ENCODE measurements at regions not wholly inside any gene's neighbourhood (a gene's known extent, or its start where the extent isn't known, plus 50 kb on each side); places are given as distances from the start of the nearest gene placed in this dataset.

- no peak for DNase-seq
Measured at GRCh38 chr14:89626233-89626806, 209.3 kb upstream of the FOXN3 start.

- DNase-seq = peak; percentile 16
Measured at GRCh38 chr14:89625731-89626232, 208.7 kb upstream of the FOXN3 start.

GRCh38 chr14:89625244-89625713, 208.2 kb upstream of the FOXN3 start:
- peak; percentile 78 for DNase-seq

GRCh38 chr14:89624500-89625156, 207.6 kb upstream of the FOXN3 start:
- DNase-seq = no peak

- DNase-seq = peak; percentile 69
Measured at GRCh38 chr14:89621791-89622638, 205.0 kb upstream of the FOXN3 start.

GRCh38 chr14:89621009-89621421, 204.0 kb upstream of the FOXN3 start:
- no peak for DNase-seq

- peak; percentile 18 for DNase-seq
Measured at GRCh38 chr14:89620436-89620835, 203.4 kb upstream of the FOXN3 start.

- no peak for DNase-seq
Measured at GRCh38 chr14:89619596-89619995, 202.6 kb upstream of the FOXN3 start.

- DNase-seq = peak; percentile 53
Measured at GRCh38 chr14:89618811-89619551, 201.9 kb upstream of the FOXN3 start.

- no peak for DNase-seq
Measured at GRCh38 chr14:89618330-89618708, 201.3 kb upstream of the FOXN3 start.

GRCh38 chr14:89617481-89618329, 200.7 kb upstream of the FOXN3 start:
- DNase-seq = no peak

- peak; percentile 70 for DNase-seq
Measured at GRCh38 chr14:89616852-89617341, 199.9 kb upstream of the FOXN3 start.

GRCh38 chr14:89616425-89616824, 199.4 kb upstream of the FOXN3 start:
- DNase-seq = no peak

GRCh38 chr14:89615421-89615820, 198.4 kb upstream of the FOXN3 start:
- DNase-seq = no peak

- no peak for DNase-seq
Measured at GRCh38 chr14:89614009-89614691, 197.1 kb upstream of the FOXN3 start.

- DNase-seq = no peak
Measured at GRCh38 chr14:89613260-89614008, 196.4 kb upstream of the FOXN3 start.

- no peak for DNase-seq
Measured at GRCh38 chr14:89609500-89610100, 192.6 kb upstream of the FOXN3 start.

GRCh38 chr14:89607453-89607852, 190.4 kb upstream of the FOXN3 start:
- DNase-seq = no peak

GRCh38 chr14:89603938-89604480, 187.0 kb upstream of the FOXN3 start:
- DNase-seq = no peak
